K562 (cell line): ENCODE measurements at regions not wholly inside any gene's neighbourhood (a gene's known extent, or its start where the extent isn't known, plus 50 kb on each side); places are given as distances from the start of the nearest gene placed in this dataset.

ENCODE experiments used
- ATAC-seq: fragments of 200-7000 bp; cut with Tn5 transposase; 3 replicates; pipeline ENCODE4 v1.9.1; 2020; ENCODE audit warnings: moderate library complexity
- BruUV-seq: library from RNA; stranded (reverse); fragments of 400-500 nt; replicated peaks from 2 replicates; lab custom pipeline; 2021; lab: Mats Ljungman, UMichigan
- CTCF ChIA-PET: fragments of 300-600 bp; formaldehyde crosslinking; extraction: SDS; loops from one replicate; lab custom pipeline; 2021; ENCODE audit warnings: low intra/inter-chr PET ratio; lab: Yijun Ruan, JAX
- POLR2A ChIA-PET: fragments of 300-600, 350-650 bp; sonication (Branson Sonifier 250); formaldehyde crosslinking; extraction: SDS; loops from one replicate; lab custom pipeline; 2021; ENCODE audit warnings: antibody characterized with exemption, inconsistent platforms; lab: Yijun Ruan, JAX
- DNase-seq, 4 experiments: peaks; one replicate each; pipeline versions ENCODE4 v3.0.0 to v3.0.0-alpha.2; 2011 to 2018; ENCODE audit warnings: low spot score in 3 of 4, mixed read lengths in 3 of 4; ENCODE audit errors: extremely low read depth in 1 of 4
- FAIRE-seq: peaks from 2 replicates; lab custom pipeline; 2011; peaks lifted over from hg19 to GRCh38; lab: Jason Lieb, UNC
- H2AFZ ChIP-seq: 2 replicates; pipeline ENCODE4 v1.6.0; 2011; ENCODE audit warnings: low read depth, low read length, control low read depth, inconsistent platforms
- H3K27ac ChIP-seq: fragments of 200-600 bp; 3 replicates; pipeline ENCODE4 v1.8.0; 2011; ENCODE audit warnings: low read depth, mild to moderate bottlenecking, control low read depth, inconsistent platforms, low read length, moderate library complexity, mixed read lengths; ENCODE audit errors: extremely low read depth
- H3K27me3 ChIP-seq, 2 experiments: fragments of 300-600 bp in 1 of 2; 2 replicates in 1 of 2; 3 replicates in 1 of 2; pipeline versions ENCODE4 v1.6.0 to v1.8.0; 2011; ENCODE audit warnings: inconsistent platforms in 2 of 2, low read length in 2 of 2, mild to moderate bottlenecking in 1 of 2, mixed read lengths in 1 of 2, moderate library complexity in 1 of 2; ENCODE audit not compliant: control insufficient read depth in 2 of 2, insufficient read depth in 2 of 2
- H3K36me3 ChIP-seq: fragments of 300-600 bp; 3 replicates; pipeline ENCODE4 v1.8.0; 2011; ENCODE audit warnings: mild to moderate bottlenecking, low read length, inconsistent platforms; ENCODE audit not compliant: control insufficient read depth, insufficient read depth
- H3K4me1 ChIP-seq, 2 experiments: fragments of 200-600 bp in 1 of 2; replicated peaks in 1 of 2; 2 replicates in 1 of 2; 3 replicates in 1 of 2; pipeline versions ENCODE4 v1.5.1 to v1.8.0; 2011; ENCODE audit warnings: inconsistent platforms in 2 of 2, low read length in 2 of 2, mild to moderate bottlenecking in 1 of 2, mixed read lengths in 1 of 2, moderate library complexity in 1 of 2; ENCODE audit not compliant: control insufficient read depth in 2 of 2, insufficient read depth in 2 of 2
- H3K4me2 ChIP-seq: 2 replicates; pipeline ENCODE4 v1.6.1; 2011; ENCODE audit warnings: low read length, control low read depth, inconsistent platforms, mixed read lengths; ENCODE audit not compliant: insufficient read depth
- H3K4me3 ChIP-seq: fragments of 200-600 bp; sonication (generic), shearing (Covaris generic); 2 replicates; pipeline ENCODE4 v1.5.1; 2016; ENCODE audit warnings: control low read depth, inconsistent platforms
- H3K79me2 ChIP-seq: fragments of 200-600 bp; 3 replicates; pipeline ENCODE4 v1.8.0; 2011; ENCODE audit warnings: low read length, inconsistent platforms; ENCODE audit not compliant: control insufficient read depth, insufficient read depth
- H3K9ac ChIP-seq, 2 experiments: 2 replicates each; pipeline versions ENCODE4 v1.6.0 to v1.6.1; 2011; ENCODE audit warnings: low read depth in 2 of 2, low read length in 2 of 2, control low read depth in 1 of 2, inconsistent platforms in 1 of 2, mild to moderate bottlenecking in 1 of 2, mixed read lengths in 1 of 2; ENCODE audit not compliant: insufficient read depth in 1 of 2
- H3K9me1 ChIP-seq: one replicate; pipeline ENCODE4 v1.6.0; 2011; ENCODE audit warnings: inconsistent platforms, mild to moderate bottlenecking, low read length, moderate library complexity; ENCODE audit not compliant: control insufficient read depth, insufficient read depth
- H3K9me3 ChIP-seq: replicated peaks from 2 replicates; pipeline ENCODE4 v1.5.1; 2011; ENCODE audit warnings: low read depth, low read length, inconsistent platforms; ENCODE audit not compliant: control insufficient read depth, insufficient read depth
- H4K20me1 ChIP-seq: replicated peaks from 2 replicates; pipeline ENCODE4 v1.6.1; 2011; ENCODE audit warnings: low read length, inconsistent platforms, mixed read lengths; ENCODE audit not compliant: control insufficient read depth, insufficient read depth
- EHMT2 ChIP-seq: fragments of 450-650 bp; IDR thresholded peaks from 2 replicates; pipeline ENCODE4 v1.6.1; 2018; ENCODE audit warnings: antibody characterized with exemption
- HCFC1 ChIP-seq: IDR thresholded peaks from 2 replicates; pipeline ENCODE4 v1.6.1; 2012; ENCODE audit warnings: low read depth, low read length, improper control_type of control experiment
- POLR3A ChIP-seq: IDR thresholded peaks from 2 replicates; pipeline ENCODE4 v1.6.1; 2011; ENCODE audit warnings: borderline replicate concordance, mild to moderate bottlenecking, moderate library complexity; ENCODE audit not compliant: insufficient read length, insufficient read depth; ENCODE audit errors: extremely low read depth
- PRMT5 ChIP-seq: sonication (generic); formaldehyde crosslinking; IDR thresholded peaks from 2 replicates; pipeline ENCODE4 v1.5.0; 2020; ENCODE audit warnings: missing genetic modification reagents
- RAD21 ChIP-seq, 2 experiments: fragments of 250-450 bp in 1 of 2; fragments of 450-650 bp in 1 of 2; sonication (Bioruptor Pico) in 1 of 2; formaldehyde crosslinking in 1 of 2; IDR thresholded peaks in 1 of 2; conservative IDR thresholded peaks in 1 of 2; 2 replicates each; pipeline versions ENCODE4 v1.4.0 to v1.8.0; 2020 to 2022; ENCODE audit warnings: mild to moderate bottlenecking in 2 of 2, moderate library complexity in 1 of 2
- TSC22D4 ChIP-seq: fragments of 450-650 bp; IDR thresholded peaks from 2 replicates; pipeline ENCODE4 v1.6.1; 2016; ENCODE audit warnings: missing genetic modification characterization, missing biosample characterization, control low read depth
- ZBTB7A ChIP-seq: IDR thresholded peaks from 2 replicates; pipeline ENCODE4 v1.6.1; 2011; ENCODE audit warnings: low read depth, mild to moderate bottlenecking, low read length, moderate library complexity, borderline replicate concordance; ENCODE audit not compliant: control insufficient read depth
- ZNF76 ChIP-seq: fragments of 250-450 bp; sonication (Bioruptor Pico); IDR thresholded peaks from 2 replicates; pipeline ENCODE4 v1.4.0; 2020; ENCODE audit warnings: mild to moderate bottlenecking, moderate library complexity, borderline replicate concordance
- ZNF785 ChIP-seq: fragments of 250-450 bp; sonication (Bioruptor Pico); IDR thresholded peaks from 2 replicates; pipeline ENCODE4 v1.4.0; 2020; ENCODE audit warnings: mild to moderate bottlenecking
- ZZZ3 ChIP-seq: fragments of 450-650 bp; IDR thresholded peaks from 2 replicates; pipeline ENCODE4 v1.6.1; 2016; ENCODE audit warnings: antibody characterized with exemption, mild to moderate bottlenecking, moderate library complexity
- WGBS: fragments of 100-300 bp; shearing (Covaris generic); methylation state at CpG from one replicate; pipeline ENCODE4 v1.1.6; 2016; ENCODE audit warnings: low coverage, mixed read lengths; ENCODE audit not compliant: insufficient coverage; ENCODE audit errors: missing lambda C conversion rate; 5-methylcytosine and 5-hydroxymethylcytosine counted together
- in situ Hi-C: fragments of 300-500 bp; cut with MboI; formaldehyde crosslinking; loops from 4 replicates; pipeline ENCODE4 v1.15.0; 2018; ENCODE audit warnings: inconsistent platforms, mixed read lengths
- intact Hi-C: fragments of 100-400 bp; cut with micrococcal nuclease; formaldehyde crosslinking; loops from 2 replicates; pipeline ENCODE4 v1.14.2; 2022
- TF ChIP-seq, protein P1 (sequence below): sonication (generic); formaldehyde crosslinking; IDR thresholded peaks from 2 replicates; pipeline ENCODE4 v1.8.1; 2022; ENCODE audit warnings: missing genetic modification reagents
- TF ChIP-seq, protein P2 (sequence below): fragments of 450-650 bp; formaldehyde crosslinking; conservative IDR thresholded peaks from 2 replicates; pipeline ENCODE4 v1.4.0; 2022; ENCODE audit warnings: mild to moderate bottlenecking, missing genetic modification characterization
- TF ChIP-seq, protein P3 (sequence below): fragments of 450-650 bp; formaldehyde crosslinking; IDR thresholded peaks from 2 replicates; pipeline ENCODE4 v1.4.0; 2020; ENCODE audit warnings: mild to moderate bottlenecking

DNA sequence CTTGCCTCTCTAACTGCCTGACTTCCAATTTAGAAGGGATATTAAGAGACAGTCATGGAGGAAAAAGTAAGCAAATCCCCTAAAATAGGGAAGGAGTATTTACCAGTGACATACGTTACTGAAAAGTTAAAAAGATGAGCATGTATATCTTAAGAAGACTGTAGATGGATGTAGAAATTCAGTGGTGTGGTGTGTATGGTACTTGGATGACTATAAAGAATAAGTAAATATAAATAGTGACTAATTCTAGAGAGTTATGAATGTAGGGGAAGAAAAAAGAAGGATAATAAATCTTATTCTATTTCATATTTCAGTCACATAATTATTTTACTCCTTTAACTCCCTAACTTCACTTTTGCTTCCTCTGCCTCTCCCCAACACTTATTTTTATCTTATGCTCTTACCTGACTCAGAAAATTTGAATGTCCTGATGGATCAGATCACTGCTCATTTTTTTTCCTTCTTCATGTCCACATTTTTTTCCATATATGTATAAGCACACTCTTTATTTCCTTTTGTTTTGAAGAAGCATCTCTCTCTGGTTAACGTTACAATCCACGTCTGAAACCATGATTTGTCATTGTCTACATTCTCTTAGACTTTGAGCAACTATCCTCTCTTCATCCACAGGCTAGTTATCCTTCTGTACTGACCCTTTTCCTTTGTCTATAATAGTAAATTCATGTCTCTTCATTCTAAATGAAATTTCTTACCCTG is 422.7 kb upstream of the SYT1 start:
- no peak for FAIRE-seq
- in situ Hi-C loops (no loop called here), intact Hi-C loops (no loop called here)
- BruUV-seq = no TSS peak
- Histone ChIP-seq H3K9me3 (no peaks in the 10 kb centered on the region; the same call in 1 of the 2 replicates), H3K27ac (no peak overlapping the region), H3K4me2 (no peak overlapping the region), H3K9me1 (no peaks in the 10 kb centered on the region), H3K4me1 (no peaks in the 10 kb centered on the region), H3K9ac (no peak overlapping the region), H3K79me2 (no peaks in the 10 kb centered on the region), H4K20me1 (no peaks in the 10 kb centered on the region), H3K36me3 (no peaks in the 10 kb centered on the region), H2AFZ (no peak overlapping the region), H3K4me3 (no peak overlapping the region), H3K27me3 (no peaks in the 10 kb centered on the region)
- CTCF ChIA-PET = no interaction called here
- no peak for ATAC-seq
- TF ChIP-seq ZBTB7A (no peak), ZZZ3 (no peak), EHMT2 (no peak), ZNF785 (no peak), PRMT5 (CRISPR knock-in tag) (no peak), POLR3A (no peak), TSC22D4 (tag) (no peak), RAD21 (CRISPR knock-in tag; conservative IDR thresholded peaks at IDR 0.05 in 1 of 2, IDR thresholded peaks at IDR 0.05 in 1 of 2) (no peak), ZNF76 (CRISPR knock-in tag) (no peak), HCFC1 (no peak)
- TF ChIP-seq, protein P1, sequence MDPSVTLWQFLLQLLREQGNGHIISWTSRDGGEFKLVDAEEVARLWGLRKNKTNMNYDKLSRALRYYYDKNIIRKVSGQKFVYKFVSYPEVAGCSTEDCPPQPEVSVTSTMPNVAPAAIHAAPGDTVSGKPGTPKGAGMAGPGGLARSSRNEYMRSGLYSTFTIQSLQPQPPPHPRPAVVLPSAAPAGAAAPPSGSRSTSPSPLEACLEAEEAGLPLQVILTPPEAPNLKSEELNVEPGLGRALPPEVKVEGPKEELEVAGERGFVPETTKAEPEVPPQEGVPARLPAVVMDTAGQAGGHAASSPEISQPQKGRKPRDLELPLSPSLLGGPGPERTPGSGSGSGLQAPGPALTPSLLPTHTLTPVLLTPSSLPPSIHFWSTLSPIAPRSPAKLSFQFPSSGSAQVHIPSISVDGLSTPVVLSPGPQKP (CRISPR knock-in tag) = no peak
- TF ChIP-seq, protein P2, sequence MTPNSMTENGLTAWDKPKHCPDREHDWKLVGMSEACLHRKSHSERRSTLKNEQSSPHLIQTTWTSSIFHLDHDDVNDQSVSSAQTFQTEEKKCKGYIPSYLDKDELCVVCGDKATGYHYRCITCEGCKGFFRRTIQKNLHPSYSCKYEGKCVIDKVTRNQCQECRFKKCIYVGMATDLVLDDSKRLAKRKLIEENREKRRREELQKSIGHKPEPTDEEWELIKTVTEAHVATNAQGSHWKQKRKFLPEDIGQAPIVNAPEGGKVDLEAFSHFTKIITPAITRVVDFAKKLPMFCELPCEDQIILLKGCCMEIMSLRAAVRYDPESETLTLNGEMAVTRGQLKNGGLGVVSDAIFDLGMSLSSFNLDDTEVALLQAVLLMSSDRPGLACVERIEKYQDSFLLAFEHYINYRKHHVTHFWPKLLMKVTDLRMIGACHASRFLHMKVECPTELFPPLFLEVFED (CRISPR knock-in tag) = no peak
- TF ChIP-seq, protein P3, sequence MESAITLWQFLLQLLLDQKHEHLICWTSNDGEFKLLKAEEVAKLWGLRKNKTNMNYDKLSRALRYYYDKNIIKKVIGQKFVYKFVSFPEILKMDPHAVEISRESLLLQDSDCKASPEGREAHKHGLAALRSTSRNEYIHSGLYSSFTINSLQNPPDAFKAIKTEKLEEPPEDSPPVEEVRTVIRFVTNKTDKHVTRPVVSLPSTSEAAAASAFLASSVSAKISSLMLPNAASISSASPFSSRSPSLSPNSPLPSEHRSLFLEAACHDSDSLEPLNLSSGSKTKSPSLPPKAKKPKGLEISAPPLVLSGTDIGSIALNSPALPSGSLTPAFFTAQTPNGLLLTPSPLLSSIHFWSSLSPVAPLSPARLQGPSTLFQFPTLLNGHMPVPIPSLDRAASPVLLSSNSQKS (CRISPR knock-in tag) = no peak
- no peak for DNase-seq
- WGBS = 0% methylated on average over 3 of the region's 3 CpGs
- POLR2A ChIA-PET = no interaction called here
